Spleen (tissue), 11 donors: ENCODE measurements at regions not wholly inside any gene's neighbourhood (a gene's known extent, or its start where the extent isn't known, plus 50 kb on each side); places are given as distances from the start of the nearest gene placed in this dataset.
"Not testable (repeated sequence)": the region's sequence is repeated elsewhere in the genome, so short reads cannot be mapped to it uniquely, and the experiment has no call there.

Experiments
- DNase-seq: peaks from one replicate; pipeline ENCODE4 v3.0.0-alpha.2; 2020
- H3K27ac ChIP-seq, 8 donors: fragments of 200-600 bp; sonication (generic) in 7 of 8; 1 replicate in 4 of 8; 2 replicates in 4 of 8; pipeline versions ENCODE4 v1.5.0 to v1.8.0; 2016 to 2021; ENCODE audit warnings: inconsistent platforms in 4 of 8, mild to moderate bottlenecking in 4 of 8, moderate library complexity in 1 of 8
- H3K27me3 ChIP-seq, 7 donors: fragments of 200-600 bp; sonication (generic) in 6 of 7; replicated peaks in 1 of 7; 1 replicate in 4 of 7; 2 replicates in 3 of 7; pipeline versions ENCODE4 v1.5.0 to v1.8.0; 2016 to 2021; ENCODE audit warnings: inconsistent platforms in 3 of 7, mild to moderate bottlenecking in 1 of 7
- H3K36me3 ChIP-seq, 6 donors: fragments of 200-600 bp; sonication (generic) in 5 of 6; 1 replicate in 4 of 6; 2 replicates in 2 of 6; pipeline versions ENCODE4 v1.5.0 to v1.8.0; 2016 to 2021; ENCODE audit warnings: inconsistent platforms in 2 of 6
- H3K4me1 ChIP-seq, 6 donors: fragments of 200-600 bp; sonication (generic) in 5 of 6; 1 replicate in 3 of 6; 2 replicates in 3 of 6; pipeline versions ENCODE4 v1.5.0 to v1.8.0; 2016 to 2021; ENCODE audit warnings: inconsistent platforms in 3 of 6
- H3K4me3 ChIP-seq, 8 donors: fragments of 200-600 bp; sonication (generic) in 7 of 8; 1 replicate in 4 of 8; 2 replicates in 4 of 8; pipeline versions ENCODE4 v1.5.0 to v1.8.0; 2016 to 2021; ENCODE audit warnings: inconsistent platforms in 4 of 8, mild to moderate bottlenecking in 4 of 8, moderate library complexity in 2 of 8
- H3K9me3 ChIP-seq, 8 donors: fragments of 200-600 bp; sonication (generic) in 7 of 8; 1 replicate in 4 of 8; 2 replicates in 4 of 8; pipeline versions ENCODE4 v1.5.0 to v1.8.0; 2016 to 2021; ENCODE audit warnings: inconsistent platforms in 4 of 8
- POLR2A ChIP-seq, 3 donors: fragments of 450-650 bp; IDR thresholded peaks; one replicate each; pipeline ENCODE4 v1.5.1; 2017; ENCODE audit warnings: antibody characterized with exemption in 3 of 3, mild to moderate bottlenecking in 1 of 3
- POLR2AphosphoS5 ChIP-seq, 3 donors: sonication (generic); formaldehyde crosslinking; IDR thresholded peaks; one replicate each; pipeline ENCODE4 v1.5.1; 2017; ENCODE audit warnings: antibody characterized with exemption in 3 of 3
- WGBS, 5 donors: extraction: QIAGEN DNeasy Blood & Tissue Kit in 3 of 5; methylation state at CpG; one replicate each; pipeline versions ENCODE4 v1.1.5 to v1.1.7; 2013 to 2018; 5-methylcytosine and 5-hydroxymethylcytosine counted together
- intact Hi-C: fragments of 100-400 bp; cut with DNase I; formaldehyde crosslinking; loops from one replicate; pipeline ENCODE4 v1.15.0; 2023; ENCODE audit warnings: low total_unique reads
- TF ChIP-seq, protein P1 (sequence below), 11 experiments: fragments of 200-600 bp in 7 of 11; fragments of 450-650 bp in 4 of 11; sonication (generic) in 4 of 11; IDR thresholded peaks in 8 of 11; conservative IDR thresholded peaks in 3 of 11; 1 replicate in 7 of 11; 2 replicates in 4 of 11; pipeline versions ENCODE4 v1.4.0 to v1.8.0; 2016 to 2021; ENCODE audit warnings: antibody characterized with exemption in 11 of 11, inconsistent platforms in 4 of 11, mild to moderate bottlenecking in 1 of 11
- donor health status: healthy with polysubstance abuse.
- donor health status: DM: no; HTN: no; CAD: no; lungs with moderate emphysema.
- donor health status: DM: no; HTN: no; CAD: no.
- donor health status: Bipolar disorder and iron deficiency.
- donor health status: healthy.
- donor health status: DM: no; HTN: no; CAD: no.
- donor health status: DM: yes; HTN: yes; CAD: no.

DNA sequence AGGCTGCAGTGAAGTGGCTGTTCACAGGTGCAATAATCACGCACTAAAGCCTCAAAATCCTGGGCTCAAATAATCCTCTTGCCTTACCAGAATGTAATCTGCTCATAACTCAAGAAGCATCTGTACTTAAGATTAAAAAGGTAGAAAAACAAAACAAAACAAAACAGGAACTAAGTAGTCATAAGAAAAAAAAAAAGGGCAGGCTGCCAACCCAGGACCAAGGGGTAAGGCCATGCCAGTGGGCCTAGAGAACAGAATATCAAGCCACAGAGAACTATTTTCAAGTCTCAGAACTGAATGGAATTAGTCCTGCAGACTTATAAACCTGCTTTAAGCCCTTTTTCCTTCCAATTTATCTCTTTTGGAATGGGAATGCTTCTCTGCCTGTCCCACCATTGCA, 64.8 kb upstream of the TBC1D3K start:
- H3K27ac ChIP-seq, result no peak overlapping the region
- intact Hi-C loops, result no loop called here
- TF ChIP-seq, protein P1, sequence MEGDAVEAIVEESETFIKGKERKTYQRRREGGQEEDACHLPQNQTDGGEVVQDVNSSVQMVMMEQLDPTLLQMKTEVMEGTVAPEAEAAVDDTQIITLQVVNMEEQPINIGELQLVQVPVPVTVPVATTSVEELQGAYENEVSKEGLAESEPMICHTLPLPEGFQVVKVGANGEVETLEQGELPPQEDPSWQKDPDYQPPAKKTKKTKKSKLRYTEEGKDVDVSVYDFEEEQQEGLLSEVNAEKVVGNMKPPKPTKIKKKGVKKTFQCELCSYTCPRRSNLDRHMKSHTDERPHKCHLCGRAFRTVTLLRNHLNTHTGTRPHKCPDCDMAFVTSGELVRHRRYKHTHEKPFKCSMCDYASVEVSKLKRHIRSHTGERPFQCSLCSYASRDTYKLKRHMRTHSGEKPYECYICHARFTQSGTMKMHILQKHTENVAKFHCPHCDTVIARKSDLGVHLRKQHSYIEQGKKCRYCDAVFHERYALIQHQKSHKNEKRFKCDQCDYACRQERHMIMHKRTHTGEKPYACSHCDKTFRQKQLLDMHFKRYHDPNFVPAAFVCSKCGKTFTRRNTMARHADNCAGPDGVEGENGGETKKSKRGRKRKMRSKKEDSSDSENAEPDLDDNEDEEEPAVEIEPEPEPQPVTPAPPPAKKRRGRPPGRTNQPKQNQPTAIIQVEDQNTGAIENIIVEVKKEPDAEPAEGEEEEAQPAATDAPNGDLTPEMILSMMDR (IDR thresholded peaks at IDR 0.05 in 8 of 11, conservative IDR thresholded peaks at IDR 0.05 in 3 of 11), result no peak
- TF ChIP-seq POLR2A (IDR thresholded peaks at IDR 0.05) (no peak), POLR2AphosphoS5 (IDR thresholded peaks at IDR 0.05) (no peak)
- H3K4me3 ChIP-seq, result no peak overlapping the region
- 89 to 100% (median 96%) methylated on average over 1 of the region's 1 CpG for WGBS, 5 donors
- H3K36me3 ChIP-seq, result no peaks in the 10 kb centered on the region
- H3K4me1 ChIP-seq, result no peaks in the 10 kb centered on the region
- H3K27me3 ChIP-seq, result no peaks in the 10 kb centered on the region
- no peak for DNase-seq
- peaks cover 0 to 26% (median 21%) of the 10 kb centered on the region in 8 donors for H3K9me3 ChIP-seq

DNA sequence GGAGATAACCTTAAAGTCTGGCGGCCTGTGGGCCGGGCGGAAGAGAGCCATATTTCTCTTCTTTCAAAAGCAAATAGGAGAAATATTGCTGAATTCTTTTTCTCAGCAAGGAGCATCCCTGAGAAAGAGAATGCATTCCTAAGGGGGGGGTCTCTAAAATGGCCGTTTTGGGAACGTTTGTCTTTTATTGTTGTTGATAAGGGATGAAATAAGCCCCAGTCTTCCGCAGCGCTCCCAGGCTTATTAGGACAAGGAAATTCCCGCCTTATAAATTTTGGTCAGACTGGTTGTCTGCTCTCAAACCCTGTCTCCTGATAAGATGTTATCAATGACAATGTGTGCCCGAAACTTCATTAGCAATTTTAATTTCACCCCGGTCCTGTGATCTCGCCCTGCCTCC, 65.8 kb upstream of the TBC1D3K start:
- DNase-seq, intact Hi-C loops, H3K27ac ChIP-seq, H3K4me1 ChIP-seq, H3K36me3 ChIP-seq, H3K27me3 ChIP-seq, H3K4me3 ChIP-seq: not testable (repeated sequence)
- peaks cover 0 to 26% (median 21%) of the 10 kb centered on the region in 8 donors for H3K9me3 ChIP-seq
- 90 to 94% (median 94%) methylated on average over 11 of the region's 11 CpGs for WGBS, 5 donors

DNA sequence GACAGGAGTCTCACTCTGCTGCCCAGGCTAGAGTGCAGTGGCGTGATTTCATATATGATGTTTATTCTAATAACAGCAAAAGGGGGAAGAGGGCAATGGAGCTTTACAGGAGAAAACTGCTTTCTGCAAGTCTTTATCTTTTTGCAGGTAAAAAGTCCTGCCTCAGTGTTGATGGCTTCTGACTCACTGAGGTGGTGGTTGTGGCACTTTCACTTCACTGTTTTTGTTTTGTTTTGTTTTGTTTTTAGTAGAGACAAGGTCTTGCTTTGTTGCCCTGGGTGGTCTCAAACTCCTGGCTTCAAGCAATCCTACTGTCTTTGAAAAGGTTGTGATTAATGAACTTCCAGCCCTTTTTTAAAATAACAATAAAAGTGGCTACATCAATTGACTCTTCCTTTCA, 68.0 kb upstream of the TBC1D3K start:
- WGBS, 5 donors, result 58 to 83% (median 71%) methylated on average over 1 of the region's 1 CpG
- no peak for DNase-seq
- Histone ChIP-seq H3K4me1 (no peaks in the 10 kb centered on the region), H3K27ac (no peak overlapping the region), H3K36me3 (no peaks in the 10 kb centered on the region), H3K4me3 (no peak overlapping the region), H3K9me3 (peaks cover 0 to 26% (median 21%) of the 10 kb centered on the region in 8 donors), H3K27me3 (peaks cover 0 to 5% (median 0%) of the 10 kb centered on the region in 7 donors)
- TF ChIP-seq, protein P1 (IDR thresholded peaks at IDR 0.05 in 8 of 11, conservative IDR thresholded peaks at IDR 0.05 in 3 of 11), result no peak
- TF ChIP-seq POLR2A (IDR thresholded peaks at IDR 0.05) (no peak), POLR2AphosphoS5 (IDR thresholded peaks at IDR 0.05) (no peak)
- intact Hi-C loops, result no loop called here

DNA sequence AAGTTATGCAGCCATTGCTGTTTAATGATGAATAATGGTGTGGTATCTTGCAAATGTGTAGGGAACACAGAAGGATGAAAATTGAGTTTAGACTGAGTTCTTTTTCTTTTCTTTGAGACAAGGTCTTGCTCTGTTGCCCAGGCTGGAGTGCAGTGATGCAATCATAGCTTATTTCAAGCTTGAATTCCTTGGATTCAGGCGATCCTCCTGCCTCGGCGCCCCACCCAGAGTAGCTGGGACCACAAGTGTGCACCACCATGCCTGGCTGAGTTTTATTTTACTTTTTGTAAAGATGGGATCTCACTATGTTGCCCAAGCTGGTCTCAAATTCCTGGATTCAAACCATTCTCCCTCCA, 74.6 kb upstream of the TBC1D3K start:
- H3K4me3 ChIP-seq, result no peak overlapping the region
- H3K27ac ChIP-seq, result no peak overlapping the region
- WGBS, 5 donors, result 85 to 95% (median 91%) methylated on average over 3 of the region's 3 CpGs
- peaks cover 0 to 9% (median 0%) of the 10 kb centered on the region in 7 donors for H3K27me3 ChIP-seq
- intact Hi-C loops, result no loop called here
- H3K4me1 ChIP-seq, result peaks cover 0 to 6% (median 4%) of the 10 kb centered on the region in 6 donors
- no peak for DNase-seq
- H3K9me3 ChIP-seq, result no peaks in the 10 kb centered on the region
- H3K36me3 ChIP-seq, result no peaks in the 10 kb centered on the region
- TF ChIP-seq POLR2AphosphoS5 (IDR thresholded peaks at IDR 0.05), result no peak
- TF ChIP-seq, protein P1 (IDR thresholded peaks at IDR 0.05 in 8 of 11, conservative IDR thresholded peaks at IDR 0.05 in 3 of 11), result no peak
- TF ChIP-seq POLR2A (IDR thresholded peaks at IDR 0.05), result no peak
